HEK293T (cell line): ENCODE measurements at regions not wholly inside any gene's neighbourhood (a gene's known extent, or its start where the extent isn't known, plus 50 kb on each side); places are given as distances from the start of the nearest gene placed in this dataset.

Experiments
- CTCF ChIA-PET: fragments of 350-600 bp; formaldehyde crosslinking; extraction: SDS; loops from one replicate; lab custom pipeline; 2021; ENCODE audit warnings: antibody characterized with exemption, inconsistent platforms; lab: Yijun Ruan, JAX
- POLR2A ChIA-PET: fragments of 350-600 bp; formaldehyde crosslinking; extraction: SDS; loops from one replicate; lab custom pipeline; 2020; ENCODE audit warnings: antibody characterized with exemption, inconsistent platforms; lab: Yijun Ruan, JAX
- DNase-seq: peaks from one replicate; pipeline ENCODE4 v3.0.0; 2012; ENCODE audit warnings: mixed read lengths; ENCODE audit errors: extremely low spot score
- ARNT ChIP-seq: fragments of 450-650 bp; IDR thresholded peaks from 2 replicates; pipeline ENCODE4 v1.6.1; 2017; ENCODE audit warnings: mild to moderate bottlenecking
- BHLHE40 ChIP-seq: fragments of 450-650 bp; IDR thresholded peaks from 2 replicates; pipeline ENCODE4 v1.6.1; 2016; ENCODE audit warnings: mild to moderate bottlenecking, moderate library complexity, borderline replicate concordance
- CTBP1 ChIP-seq: fragments of 450-650 bp; IDR thresholded peaks from 2 replicates; pipeline ENCODE4 v1.6.1; 2016; ENCODE audit warnings: borderline replicate concordance
- ELF4 ChIP-seq: fragments of 450-650 bp; IDR thresholded peaks from 2 replicates; pipeline ENCODE4 v1.6.1; 2017; ENCODE audit warnings: antibody characterized with exemption
- FOXA1 ChIP-seq: fragments of 450-650 bp; IDR thresholded peaks from 2 replicates; pipeline ENCODE4 v1.6.1; 2016; ENCODE audit warnings: mild to moderate bottlenecking
- FOXK2 ChIP-seq: fragments of 450-650 bp; IDR thresholded peaks from 2 replicates; pipeline ENCODE4 v1.6.1; 2016; ENCODE audit warnings: mild to moderate bottlenecking
- FOXM1 ChIP-seq: fragments of 450-650 bp; IDR thresholded peaks from 2 replicates; pipeline ENCODE4 v1.6.1; 2017; ENCODE audit warnings: mild to moderate bottlenecking, borderline replicate concordance
- HDGF ChIP-seq: fragments of 450-650 bp; IDR thresholded peaks from 2 replicates; pipeline ENCODE4 v1.6.1; 2017; ENCODE audit warnings: antibody characterized with exemption, borderline replicate concordance
- L3MBTL2 ChIP-seq: fragments of 450-650 bp; conservative IDR thresholded peaks from 2 replicates; pipeline ENCODE4 v1.6.1; 2016; ENCODE audit warnings: mild to moderate bottlenecking
- LEF1 ChIP-seq: fragments of 450-650 bp; IDR thresholded peaks from 2 replicates; pipeline ENCODE4 v1.6.1; 2017; ENCODE audit warnings: mild to moderate bottlenecking, borderline replicate concordance
- NFRKB ChIP-seq: fragments of 450-650 bp; IDR thresholded peaks from 2 replicates; pipeline ENCODE4 v1.6.1; 2016; ENCODE audit warnings: mild to moderate bottlenecking, moderate library complexity
- PKNOX1 ChIP-seq: fragments of 450-650 bp; IDR thresholded peaks from 2 replicates; pipeline ENCODE4 v1.6.1; 2016
- SP1 ChIP-seq: fragments of 450-650 bp; IDR thresholded peaks from 2 replicates; pipeline ENCODE4 v1.6.1; 2017
- SUZ12 ChIP-seq: fragments of 450-650 bp; IDR thresholded peaks from 2 replicates; pipeline ENCODE4 v1.6.1; 2016; ENCODE audit warnings: mild to moderate bottlenecking
- TARDBP ChIP-seq: fragments of 450-650 bp; IDR thresholded peaks from 2 replicates; pipeline ENCODE4 v1.6.1; 2016
- ZNF384 ChIP-seq: fragments of 450-650 bp; IDR thresholded peaks from 2 replicates; pipeline ENCODE4 v1.6.1; 2016

GRCh38 chr5:172546196-172546595 lies 91.9 kb upstream of the SH3PXD2B start:
- no peak for DNase-seq
- CTCF ChIA-PET: no interaction called here
- TF ChIP-seq SP1 (no peak), HDGF (no peak), PKNOX1 (no peak), FOXM1 (no peak), BHLHE40 (no peak), TARDBP (no peak), CTBP1 (no peak), NFRKB (no peak), ZNF384 (no peak), FOXA1 (no peak), SUZ12 (no peak), LEF1 (no peak), ARNT (no peak), FOXK2 (no peak)
- POLR2A ChIA-PET: no interaction called here

- CTCF ChIA-PET: no interaction called here
- no peak for TF ChIP-seq FOXA1
- POLR2A ChIA-PET: no interaction called here
- DNase-seq: no peak
Measured at GRCh38 chr5:172545291-172545801, 91.0 kb upstream of the SH3PXD2B start.

GRCh38 chr5:172544371-172545095 lies 90.2 kb upstream of the SH3PXD2B start:
- CTCF ChIA-PET: no interaction called here
- DNase-seq: no peak
- POLR2A ChIA-PET: no interaction called here
- no peak for TF ChIP-seq SUZ12
- no peak for TF ChIP-seq NFRKB
- TF ChIP-seq BHLHE40: no peak
- no peak for TF ChIP-seq FOXM1
- no peak for TF ChIP-seq CTBP1
- no peak for TF ChIP-seq LEF1
- no peak for TF ChIP-seq SP1
- no peak for TF ChIP-seq TARDBP
- TF ChIP-seq FOXA1: no peak
- TF ChIP-seq L3MBTL2: no peak
- TF ChIP-seq ZNF384: no peak
- no peak for TF ChIP-seq HDGF

DNA sequence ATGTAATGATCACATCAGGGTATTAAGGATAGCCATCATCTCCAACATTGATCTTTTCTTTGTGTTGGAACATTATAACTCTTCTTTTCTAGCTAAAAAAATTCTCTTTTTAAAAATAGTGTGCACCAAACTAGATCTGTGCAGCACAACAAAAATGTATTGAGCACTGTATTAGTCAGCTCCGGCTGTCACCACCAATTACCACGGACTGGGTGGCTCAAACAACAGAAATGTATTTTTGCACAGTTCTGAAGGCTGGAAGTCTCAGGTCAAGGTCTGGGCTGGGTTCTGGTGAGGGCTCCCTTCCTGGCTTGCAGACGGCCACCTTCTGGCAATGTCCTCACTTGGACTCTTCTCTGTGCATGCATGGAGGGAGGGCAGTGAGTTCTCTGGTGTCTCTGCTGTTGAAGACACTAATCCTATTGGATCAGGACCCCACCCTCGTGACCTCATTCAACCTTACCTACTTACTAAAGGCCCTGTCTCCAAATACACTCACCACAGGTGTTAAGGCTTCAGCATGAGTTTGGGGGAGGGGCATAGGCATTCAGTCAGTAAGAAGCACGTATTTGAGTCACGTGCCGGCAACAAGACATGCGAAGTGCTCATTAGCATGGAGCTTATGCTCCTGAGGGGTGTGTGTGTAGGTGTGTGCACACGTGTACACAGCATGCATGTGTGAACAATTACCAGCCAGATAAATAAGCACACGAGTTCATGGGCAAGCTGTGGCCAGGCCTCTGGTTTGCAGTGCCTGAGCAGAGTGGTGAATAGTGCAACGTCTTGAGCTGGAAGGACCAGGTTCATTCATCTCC lies 89.4 kb upstream of the SH3PXD2B start:
- CTCF ChIA-PET: no interaction called here

DNA sequence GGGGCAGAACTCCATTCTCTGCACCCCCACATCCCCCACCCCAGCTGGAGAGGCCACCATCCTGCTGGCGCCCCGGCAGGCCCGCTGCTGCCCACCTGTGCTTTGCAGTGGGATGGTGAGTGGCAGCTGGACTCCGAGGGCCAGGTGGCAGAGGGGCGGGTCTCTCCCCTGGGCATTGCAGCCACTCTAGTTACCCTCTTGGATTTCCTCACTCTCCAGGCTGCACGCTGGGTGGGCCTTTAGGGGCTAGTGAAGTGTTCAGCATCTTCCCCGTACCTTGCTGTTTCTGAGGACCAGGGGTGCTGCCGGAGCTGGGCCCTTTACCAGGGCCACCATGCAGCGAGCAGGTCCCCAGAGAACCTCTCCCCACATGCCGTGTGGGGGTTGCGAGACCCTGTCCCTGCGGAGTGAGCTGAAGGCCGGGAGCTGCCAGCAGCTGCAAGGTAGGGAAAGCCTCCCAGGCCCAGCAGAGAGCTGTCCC lies 88.4 kb upstream of the SH3PXD2B start:
- ChIA-PET POLR2A (no interaction called here), CTCF (no interaction called here)
- no peak for TF ChIP-seq ZNF384
- no peak for TF ChIP-seq NFRKB
- no peak for TF ChIP-seq FOXA1
- DNase-seq: no peak

More for the DNA sequence above, 89.4 kb upstream of the SH3PXD2B start:
- TF ChIP-seq PKNOX1 (no peak), FOXA1 (no peak), FOXM1 (no peak), BHLHE40 (no peak), FOXK2 (no peak), SP1 (no peak), ARNT (no peak), ELF4 (no peak), NFRKB (no peak), CTBP1 (no peak), LEF1 (no peak), HDGF (no peak), TARDBP (no peak)
- no peak for DNase-seq
- POLR2A ChIA-PET: no interaction called here

GRCh38 chr5:172541773-172542136 lies 87.4 kb upstream of the SH3PXD2B start:
- ChIA-PET CTCF (no interaction called here), POLR2A (no interaction called here)
- DNase-seq: no peak
- no peak for TF ChIP-seq FOXA1
- TF ChIP-seq SUZ12: no peak
- TF ChIP-seq CTBP1: no peak
- TF ChIP-seq NFRKB: no peak
- TF ChIP-seq ELF4: no peak
- no peak for TF ChIP-seq PKNOX1
- TF ChIP-seq BHLHE40: no peak
- no peak for TF ChIP-seq TARDBP
- no peak for TF ChIP-seq HDGF
- TF ChIP-seq L3MBTL2: no peak
- no peak for TF ChIP-seq FOXK2
- TF ChIP-seq ZNF384: no peak
- TF ChIP-seq FOXM1: no peak
